ENCODE measurements at regions not wholly inside any gene's neighbourhood (a gene's known extent, or its start where the extent isn't known, plus 50 kb on each side); places are given as distances from the start of the nearest gene placed in this dataset.

DNA sequence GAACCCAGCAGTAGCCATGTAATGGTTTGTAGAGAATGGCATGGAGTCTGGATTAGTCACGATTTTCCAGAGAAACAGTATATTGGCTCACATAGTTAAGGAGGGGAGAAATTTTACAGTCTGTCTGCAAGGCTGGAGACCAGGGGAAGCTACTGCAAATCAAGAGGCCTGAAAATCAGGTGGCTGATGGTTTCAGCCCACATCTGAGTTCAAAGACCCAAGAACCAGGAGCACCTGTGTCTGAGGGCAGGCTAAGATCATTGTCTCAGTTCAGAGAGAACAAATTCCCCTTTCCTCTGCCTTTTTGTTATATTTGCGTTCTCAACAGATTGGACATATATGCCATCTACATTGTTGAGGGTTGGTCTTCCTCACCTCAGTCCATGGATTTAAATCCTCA, 207.5 kb upstream of the IRX2 start:
- DNase-seq (no peak), ATAC-seq (no peak)
- Histone ChIP-seq H3K27ac (no peak overlapping the region), H3K4me3 (no peak overlapping the region), H3K9me3 (no peaks in the 10 kb centered on the region), H3K36me3 (no peaks in the 10 kb centered on the region), H3K27me3 (no peaks in the 10 kb centered on the region), H3K4me1 (no peaks in the 10 kb centered on the region)
- in situ Hi-C loops (cut with MboI; ENCODE audit: low sequenced_read_pairs in 4 of 4) (no loop called here), intact Hi-C loops (cut with DNase I; ENCODE audit: low total_unique reads) (no loop called here)
- TF ChIP-seq, protein P1, sequence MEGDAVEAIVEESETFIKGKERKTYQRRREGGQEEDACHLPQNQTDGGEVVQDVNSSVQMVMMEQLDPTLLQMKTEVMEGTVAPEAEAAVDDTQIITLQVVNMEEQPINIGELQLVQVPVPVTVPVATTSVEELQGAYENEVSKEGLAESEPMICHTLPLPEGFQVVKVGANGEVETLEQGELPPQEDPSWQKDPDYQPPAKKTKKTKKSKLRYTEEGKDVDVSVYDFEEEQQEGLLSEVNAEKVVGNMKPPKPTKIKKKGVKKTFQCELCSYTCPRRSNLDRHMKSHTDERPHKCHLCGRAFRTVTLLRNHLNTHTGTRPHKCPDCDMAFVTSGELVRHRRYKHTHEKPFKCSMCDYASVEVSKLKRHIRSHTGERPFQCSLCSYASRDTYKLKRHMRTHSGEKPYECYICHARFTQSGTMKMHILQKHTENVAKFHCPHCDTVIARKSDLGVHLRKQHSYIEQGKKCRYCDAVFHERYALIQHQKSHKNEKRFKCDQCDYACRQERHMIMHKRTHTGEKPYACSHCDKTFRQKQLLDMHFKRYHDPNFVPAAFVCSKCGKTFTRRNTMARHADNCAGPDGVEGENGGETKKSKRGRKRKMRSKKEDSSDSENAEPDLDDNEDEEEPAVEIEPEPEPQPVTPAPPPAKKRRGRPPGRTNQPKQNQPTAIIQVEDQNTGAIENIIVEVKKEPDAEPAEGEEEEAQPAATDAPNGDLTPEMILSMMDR (IDR thresholded peaks at IDR 0.05 in 4 of 5, conservative IDR thresholded peaks at IDR 0.05 in 1 of 5) = no peak
- TF ChIP-seq POLR2A (IDR thresholded peaks at IDR 0.05) = no peak

DNA sequence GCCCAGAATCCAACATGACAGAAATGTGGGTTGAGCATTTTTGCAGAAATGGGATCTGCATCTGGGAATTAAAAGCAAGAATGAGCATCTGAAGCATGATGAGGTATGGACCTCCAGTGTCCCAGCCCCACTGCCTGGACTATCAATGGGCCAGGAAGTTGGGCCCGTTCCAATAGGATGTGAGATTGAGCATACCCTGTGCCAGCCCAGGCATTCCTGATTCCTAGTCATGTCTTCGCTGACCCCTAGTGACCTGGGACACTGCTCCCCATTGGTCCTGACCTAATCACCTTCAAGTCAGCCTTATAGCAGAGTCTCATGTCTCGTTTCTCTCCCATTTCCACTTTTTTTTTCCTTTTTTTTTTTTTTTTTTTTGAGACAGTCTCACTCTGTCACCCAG, 197.4 kb upstream of the IRX2 start:
- DNase-seq (no peak), ATAC-seq (no peak)
- intact Hi-C loops (cut with DNase I; ENCODE audit: low total_unique reads) = no loop called here
- no peaks in the 10 kb centered on the region for H3K27me3 ChIP-seq
- no peak overlapping the region for H3K27ac ChIP-seq
- in situ Hi-C loops (cut with MboI; ENCODE audit: low sequenced_read_pairs in 4 of 4) = no loop called here
- TF ChIP-seq, protein P1 (IDR thresholded peaks at IDR 0.05 in 4 of 5, conservative IDR thresholded peaks at IDR 0.05 in 1 of 5) = no peak
- no peak for TF ChIP-seq POLR2A (IDR thresholded peaks at IDR 0.05)
- H3K4me3 ChIP-seq = no peak overlapping the region
- H3K36me3 ChIP-seq = no peaks in the 10 kb centered on the region
- no peaks in the 10 kb centered on the region for H3K4me1 ChIP-seq
- no peaks in the 10 kb centered on the region for H3K9me3 ChIP-seq

DNA sequence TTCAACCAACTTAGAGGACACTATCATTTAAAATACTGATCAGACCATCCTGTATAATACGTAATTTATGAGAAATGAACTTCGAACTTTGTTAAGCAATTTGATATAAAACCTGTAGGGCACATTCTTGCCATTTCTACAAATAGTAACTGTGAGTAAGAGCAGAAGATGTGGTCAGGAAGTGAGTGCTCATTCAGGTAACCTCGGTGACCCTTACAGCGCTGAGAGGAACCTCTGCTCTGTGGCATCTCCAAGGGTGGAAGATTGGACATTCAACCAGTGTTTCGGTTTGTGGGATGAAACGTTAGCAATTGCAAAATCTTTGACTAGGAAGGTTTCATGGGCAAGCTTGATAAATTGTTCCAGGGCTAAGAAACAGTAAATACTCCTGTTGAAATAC, 194.8 kb upstream of the IRX2 start:
- no peak for TF ChIP-seq POLR2A (IDR thresholded peaks at IDR 0.05)
- TF ChIP-seq, protein P1 (IDR thresholded peaks at IDR 0.05 in 4 of 5, conservative IDR thresholded peaks at IDR 0.05 in 1 of 5) = no peak
- ATAC-seq (no peak), DNase-seq (no peak)
- H3K4me3 ChIP-seq = no peak overlapping the region
- no peaks in the 10 kb centered on the region for H3K4me1 ChIP-seq
- intact Hi-C loops (cut with DNase I; ENCODE audit: low total_unique reads) = no loop called here
- H3K9me3 ChIP-seq = no peaks in the 10 kb centered on the region
- in situ Hi-C loops (cut with MboI; ENCODE audit: low sequenced_read_pairs in 4 of 4) = no loop called here
- H3K36me3 ChIP-seq = no peaks in the 10 kb centered on the region
- no peak overlapping the region for H3K27ac ChIP-seq
- no peaks in the 10 kb centered on the region for H3K27me3 ChIP-seq

DNA sequence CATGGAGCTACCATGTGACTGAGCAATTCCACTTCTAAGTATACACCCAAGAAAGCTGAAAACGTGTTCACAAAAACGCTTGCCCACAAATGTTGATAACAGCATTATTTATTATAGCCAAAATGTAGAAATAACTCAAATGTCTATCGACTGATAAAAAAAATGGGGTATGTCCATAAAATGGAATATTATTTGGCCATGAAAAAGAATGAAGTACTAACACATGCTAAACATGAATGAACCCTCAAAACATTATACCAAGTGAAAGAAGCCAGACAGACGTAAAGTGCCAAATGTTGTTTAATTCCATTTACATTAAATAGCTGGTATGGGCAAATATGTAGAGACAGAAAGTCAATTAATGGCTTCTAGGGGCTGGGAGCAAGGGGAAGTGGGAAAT, 184.9 kb upstream of the IRX2 start:
- Histone ChIP-seq H3K4me3 (no peak overlapping the region), H3K36me3 (no peaks in the 10 kb centered on the region), H3K9me3 (no peaks in the 10 kb centered on the region), H3K4me1 (no peaks in the 10 kb centered on the region), H3K27ac (no peak overlapping the region), H3K27me3 (no peaks in the 10 kb centered on the region)
- ATAC-seq (no peak), DNase-seq (no peak)
- in situ Hi-C loops (cut with MboI; ENCODE audit: low sequenced_read_pairs in 4 of 4) = no loop called here
- no peak for TF ChIP-seq POLR2A (IDR thresholded peaks at IDR 0.05)
- TF ChIP-seq, protein P1 (IDR thresholded peaks at IDR 0.05 in 4 of 5, conservative IDR thresholded peaks at IDR 0.05 in 1 of 5) = no peak
- intact Hi-C loops (cut with DNase I; ENCODE audit: low total_unique reads) = no loop called here

DNA sequence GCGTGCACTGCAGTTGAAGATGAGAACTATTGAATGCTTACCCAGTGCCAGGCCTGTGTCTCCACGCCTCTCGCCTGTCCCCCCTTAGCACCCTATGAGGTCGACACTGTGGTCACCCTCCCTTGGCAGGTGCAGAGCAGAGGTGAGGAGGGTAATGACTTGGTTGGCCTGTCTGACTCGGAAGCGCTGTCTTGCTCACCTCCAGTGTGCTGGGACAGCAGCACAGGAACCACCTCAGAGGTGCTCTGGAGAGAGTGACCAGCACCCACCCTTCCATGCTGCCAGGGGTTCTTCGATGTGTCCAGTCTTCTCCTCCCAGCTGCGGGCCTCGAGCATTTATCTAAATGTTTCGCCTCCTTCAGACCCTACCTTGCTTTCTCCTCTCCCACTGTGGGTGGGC, 178.3 kb upstream of the IRX2 start:
- H3K4me3 ChIP-seq = no peak overlapping the region
- no peak overlapping the region for H3K27ac ChIP-seq
- no peaks in the 10 kb centered on the region for H3K9me3 ChIP-seq
- TF ChIP-seq, protein P1 (IDR thresholded peaks at IDR 0.05 in 4 of 5, conservative IDR thresholded peaks at IDR 0.05 in 1 of 5) = no peak
- no peak for TF ChIP-seq POLR2A (IDR thresholded peaks at IDR 0.05)
- DNase-seq (no peak), ATAC-seq (no peak)
- in situ Hi-C loops (cut with MboI; ENCODE audit: low sequenced_read_pairs in 4 of 4) (no loop called here), intact Hi-C loops (cut with DNase I; ENCODE audit: low total_unique reads) (loop anchor here (1.0 kb wide), 1 partner anchor 19 kb away; no protein-coding TSS in a partner anchor)
- H3K36me3 ChIP-seq = no peaks in the 10 kb centered on the region
- H3K4me1 ChIP-seq = no peaks in the 10 kb centered on the region
- no peaks in the 10 kb centered on the region for H3K27me3 ChIP-seq
